K562 (cell line): ENCODE measurements at regions not wholly inside any gene's neighbourhood (a gene's known extent, or its start where the extent isn't known, plus 50 kb on each side); places are given as distances from the start of the nearest gene placed in this dataset.

Source experiments
- ATAC-seq: fragments of 200-7000 bp; cut with Tn5 transposase; 3 replicates; pipeline ENCODE4 v1.9.1; 2020; ENCODE audit warnings: moderate library complexity
- BruUV-seq: library from RNA; stranded (reverse); fragments of 400-500 nt; replicated peaks from 2 replicates; lab custom pipeline; 2021; lab: Mats Ljungman, UMichigan
- CTCF ChIA-PET: fragments of 300-600 bp; formaldehyde crosslinking; extraction: SDS; loops from one replicate; lab custom pipeline; 2021; ENCODE audit warnings: low intra/inter-chr PET ratio; lab: Yijun Ruan, JAX
- POLR2A ChIA-PET: fragments of 300-600, 350-650 bp; sonication (Branson Sonifier 250); formaldehyde crosslinking; extraction: SDS; loops from one replicate; lab custom pipeline; 2021; ENCODE audit warnings: antibody characterized with exemption, inconsistent platforms; lab: Yijun Ruan, JAX
- DNase-seq, 4 experiments: peaks; one replicate each; pipeline versions ENCODE4 v3.0.0 to v3.0.0-alpha.2; 2011 to 2018; ENCODE audit warnings: low spot score in 3 of 4, mixed read lengths in 3 of 4; ENCODE audit errors: extremely low read depth in 1 of 4
- FAIRE-seq: peaks from 2 replicates; lab custom pipeline; 2011; peaks lifted over from hg19 to GRCh38; lab: Jason Lieb, UNC
- H2AFZ ChIP-seq: 2 replicates; pipeline ENCODE4 v1.6.0; 2011; ENCODE audit warnings: low read depth, low read length, control low read depth, inconsistent platforms
- H3K27ac ChIP-seq: fragments of 200-600 bp; 3 replicates; pipeline ENCODE4 v1.8.0; 2011; ENCODE audit warnings: low read depth, mild to moderate bottlenecking, control low read depth, inconsistent platforms, low read length, moderate library complexity, mixed read lengths; ENCODE audit errors: extremely low read depth
- H3K27me3 ChIP-seq, 2 experiments: fragments of 300-600 bp in 1 of 2; 2 replicates in 1 of 2; 3 replicates in 1 of 2; pipeline versions ENCODE4 v1.6.0 to v1.8.0; 2011; ENCODE audit warnings: inconsistent platforms in 2 of 2, low read length in 2 of 2, mild to moderate bottlenecking in 1 of 2, mixed read lengths in 1 of 2, moderate library complexity in 1 of 2; ENCODE audit not compliant: control insufficient read depth in 2 of 2, insufficient read depth in 2 of 2
- H3K36me3 ChIP-seq: fragments of 300-600 bp; 3 replicates; pipeline ENCODE4 v1.8.0; 2011; ENCODE audit warnings: mild to moderate bottlenecking, low read length, inconsistent platforms; ENCODE audit not compliant: control insufficient read depth, insufficient read depth
- H3K4me1 ChIP-seq, 2 experiments: fragments of 200-600 bp in 1 of 2; replicated peaks in 1 of 2; 2 replicates in 1 of 2; 3 replicates in 1 of 2; pipeline versions ENCODE4 v1.5.1 to v1.8.0; 2011; ENCODE audit warnings: inconsistent platforms in 2 of 2, low read length in 2 of 2, mild to moderate bottlenecking in 1 of 2, mixed read lengths in 1 of 2, moderate library complexity in 1 of 2; ENCODE audit not compliant: control insufficient read depth in 2 of 2, insufficient read depth in 2 of 2
- H3K4me2 ChIP-seq: 2 replicates; pipeline ENCODE4 v1.6.1; 2011; ENCODE audit warnings: low read length, control low read depth, inconsistent platforms, mixed read lengths; ENCODE audit not compliant: insufficient read depth
- H3K4me3 ChIP-seq: fragments of 200-600 bp; sonication (generic), shearing (Covaris generic); 2 replicates; pipeline ENCODE4 v1.5.1; 2016; ENCODE audit warnings: control low read depth, inconsistent platforms
- H3K79me2 ChIP-seq: fragments of 200-600 bp; 3 replicates; pipeline ENCODE4 v1.8.0; 2011; ENCODE audit warnings: low read length, inconsistent platforms; ENCODE audit not compliant: control insufficient read depth, insufficient read depth
- H3K9ac ChIP-seq, 2 experiments: 2 replicates each; pipeline versions ENCODE4 v1.6.0 to v1.6.1; 2011; ENCODE audit warnings: low read depth in 2 of 2, low read length in 2 of 2, control low read depth in 1 of 2, inconsistent platforms in 1 of 2, mild to moderate bottlenecking in 1 of 2, mixed read lengths in 1 of 2; ENCODE audit not compliant: insufficient read depth in 1 of 2
- H3K9me1 ChIP-seq: one replicate; pipeline ENCODE4 v1.6.0; 2011; ENCODE audit warnings: inconsistent platforms, mild to moderate bottlenecking, low read length, moderate library complexity; ENCODE audit not compliant: control insufficient read depth, insufficient read depth
- H3K9me3 ChIP-seq: replicated peaks from 2 replicates; pipeline ENCODE4 v1.5.1; 2011; ENCODE audit warnings: low read depth, low read length, inconsistent platforms; ENCODE audit not compliant: control insufficient read depth, insufficient read depth
- H4K20me1 ChIP-seq: replicated peaks from 2 replicates; pipeline ENCODE4 v1.6.1; 2011; ENCODE audit warnings: low read length, inconsistent platforms, mixed read lengths; ENCODE audit not compliant: control insufficient read depth, insufficient read depth
- BMI1 ChIP-seq: fragments of 150-350 bp; IDR thresholded peaks from 2 replicates; pipeline ENCODE4 v1.6.1; 2014; ENCODE audit warnings: low read length
- CHD2 ChIP-seq: IDR thresholded peaks from 2 replicates; pipeline ENCODE4 v1.6.1; 2011; ENCODE audit warnings: low read depth, low read length
- EP400 ChIP-seq: fragments of 450-650 bp; IDR thresholded peaks from 2 replicates; pipeline ENCODE4 v1.6.1; 2017; ENCODE audit warnings: antibody characterized with exemption, mild to moderate bottlenecking, moderate library complexity
- HDAC8 ChIP-seq: fragments of 450-650 bp; IDR thresholded peaks from 2 replicates; pipeline ENCODE4 v1.6.1; 2016; ENCODE audit warnings: mild to moderate bottlenecking, missing genetic modification characterization, moderate library complexity, missing compliant biosample characterization
- HNRNPUL1 ChIP-seq: fragments of 200-400 bp; formaldehyde crosslinking; IDR thresholded peaks from 2 replicates; pipeline ENCODE4 v1.6.1; 2017; ENCODE audit warnings: low read length
- ILF3 ChIP-seq: fragments of 450-650 bp; IDR thresholded peaks from 2 replicates; pipeline ENCODE4 v1.6.1; 2018; ENCODE audit warnings: antibody characterized with exemption, mild to moderate bottlenecking, moderate library complexity, borderline replicate concordance
- LEF1 ChIP-seq: fragments of 450-650 bp; IDR thresholded peaks from 2 replicates; pipeline ENCODE4 v1.6.1; 2016; ENCODE audit warnings: mild to moderate bottlenecking
- MBD2 ChIP-seq: sonication (generic); IDR thresholded peaks from 2 replicates; pipeline ENCODE4 v1.6.1; 2016; ENCODE audit warnings: low read depth, borderline replicate concordance
- MTA3 ChIP-seq: fragments of 450-650 bp; formaldehyde crosslinking; IDR thresholded peaks from 2 replicates; pipeline ENCODE4 v1.6.1; 2017; ENCODE audit warnings: mild to moderate bottlenecking, borderline replicate concordance
- NONO ChIP-seq, 2 experiments: fragments of 200-400 bp in 1 of 2; fragments of 450-650 bp in 1 of 2; formaldehyde crosslinking in 1 of 2; IDR thresholded peaks; 2 replicates each; pipeline ENCODE4 v1.6.1; 2017; ENCODE audit warnings: low read depth in 2 of 2, mild to moderate bottlenecking in 2 of 2, moderate library complexity in 2 of 2, low read length in 1 of 2
- PHB2 ChIP-seq: fragments of 450-650 bp; IDR thresholded peaks from 2 replicates; pipeline ENCODE4 v1.6.1; 2017; ENCODE audit warnings: low read depth
- RFX1 ChIP-seq: fragments of 450-650 bp; IDR thresholded peaks from 2 replicates; pipeline ENCODE4 v1.6.1; 2016; ENCODE audit warnings: mild to moderate bottlenecking, moderate library complexity
- TCF7 ChIP-seq: sonication (generic); IDR thresholded peaks from 2 replicates; pipeline ENCODE4 v1.6.1; 2016; ENCODE audit warnings: antibody characterized with exemption, borderline replicate concordance
- ZNF121 ChIP-seq: sonication (generic); formaldehyde crosslinking; conservative IDR thresholded peaks from 2 replicates; pipeline ENCODE4 v1.8.0; 2022; ENCODE audit warnings: missing genetic modification reagents
- ZNF717 ChIP-seq: fragments of 250-450 bp; sonication (Bioruptor Pico); IDR thresholded peaks from 2 replicates; pipeline ENCODE4 v1.5.0; 2021
- WGBS: fragments of 100-300 bp; shearing (Covaris generic); methylation state at CpG from one replicate; pipeline ENCODE4 v1.1.6; 2016; ENCODE audit warnings: low coverage, mixed read lengths; ENCODE audit not compliant: insufficient coverage; ENCODE audit errors: missing lambda C conversion rate; 5-methylcytosine and 5-hydroxymethylcytosine counted together
- in situ Hi-C: fragments of 300-500 bp; cut with MboI; formaldehyde crosslinking; loops from 4 replicates; pipeline ENCODE4 v1.15.0; 2018; ENCODE audit warnings: inconsistent platforms, mixed read lengths
- intact Hi-C: fragments of 100-400 bp; cut with micrococcal nuclease; formaldehyde crosslinking; loops from 2 replicates; pipeline ENCODE4 v1.14.2; 2022
- TF ChIP-seq, protein P1 (sequence below): fragments of 250-450 bp; sonication (Bioruptor Pico); IDR thresholded peaks from 2 replicates; pipeline ENCODE4 v1.4.0; 2020

DNA sequence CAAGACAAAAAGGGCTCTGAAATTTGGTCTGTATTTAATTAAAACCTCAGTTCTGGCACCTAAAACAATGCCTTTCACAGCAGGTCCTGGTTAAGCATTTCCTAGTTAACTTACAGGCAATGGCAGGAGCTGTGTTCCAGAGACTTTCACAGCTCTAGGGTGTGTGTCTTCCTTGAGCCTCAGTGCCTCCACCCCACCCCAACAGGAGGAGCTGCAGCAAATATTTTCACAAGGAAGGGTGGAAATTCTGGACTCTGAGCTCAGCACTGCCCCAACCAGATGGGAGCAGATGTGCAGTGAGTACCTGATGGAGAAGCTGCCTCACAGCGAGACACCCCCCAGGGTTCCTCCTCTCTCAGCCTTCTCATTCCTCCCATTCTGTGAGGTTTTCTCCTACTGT, 106.3 kb upstream of the SPATA12 start:
- Histone ChIP-seq H3K9me1 (no peaks in the 10 kb centered on the region), H3K4me1 (no peaks in the 10 kb centered on the region), H4K20me1 (no peaks in the 10 kb centered on the region), H3K9me3 (no peaks in the 10 kb centered on the region), H3K27ac (no peak overlapping the region), H3K9ac (no peak overlapping the region), H3K4me3 (no peak overlapping the region), H3K36me3 (no peaks in the 10 kb centered on the region), H3K4me2 (no peak overlapping the region), H2AFZ (no peak overlapping the region), H3K79me2 (no peaks in the 10 kb centered on the region), H3K27me3 (no peaks in the 10 kb centered on the region)
- POLR2A ChIA-PET = interaction anchor here (0.7 to 1.6 kb wide), 3 partner anchors 11 to 138 kb away, joined by 3 read pairs; no protein-coding TSS in a partner anchor
- ATAC-seq (no peak), FAIRE-seq (no peak), DNase-seq (no peak)
- BruUV-seq = no TSS peak
- intact Hi-C loops = no loop called here
- no peak for TF ChIP-seq ZNF717 (CRISPR knock-in tag)
- TF ChIP-seq MBD2 = no peak
- no peak for TF ChIP-seq ILF3
- no peak for TF ChIP-seq ZNF121 (CRISPR knock-in tag)
- no peak for TF ChIP-seq HDAC8 (tag)
- no peak for TF ChIP-seq CHD2
- TF ChIP-seq LEF1 = no peak
- no peak for TF ChIP-seq HNRNPUL1
- no peak for TF ChIP-seq PHB2
- TF ChIP-seq NONO (IDR thresholded peaks at IDR 0.05; ENCODE audit: low read depth in 2 of 2, low read length in 1 of 2) = no peak
- TF ChIP-seq RFX1 = no peak
- TF ChIP-seq, protein P1, sequence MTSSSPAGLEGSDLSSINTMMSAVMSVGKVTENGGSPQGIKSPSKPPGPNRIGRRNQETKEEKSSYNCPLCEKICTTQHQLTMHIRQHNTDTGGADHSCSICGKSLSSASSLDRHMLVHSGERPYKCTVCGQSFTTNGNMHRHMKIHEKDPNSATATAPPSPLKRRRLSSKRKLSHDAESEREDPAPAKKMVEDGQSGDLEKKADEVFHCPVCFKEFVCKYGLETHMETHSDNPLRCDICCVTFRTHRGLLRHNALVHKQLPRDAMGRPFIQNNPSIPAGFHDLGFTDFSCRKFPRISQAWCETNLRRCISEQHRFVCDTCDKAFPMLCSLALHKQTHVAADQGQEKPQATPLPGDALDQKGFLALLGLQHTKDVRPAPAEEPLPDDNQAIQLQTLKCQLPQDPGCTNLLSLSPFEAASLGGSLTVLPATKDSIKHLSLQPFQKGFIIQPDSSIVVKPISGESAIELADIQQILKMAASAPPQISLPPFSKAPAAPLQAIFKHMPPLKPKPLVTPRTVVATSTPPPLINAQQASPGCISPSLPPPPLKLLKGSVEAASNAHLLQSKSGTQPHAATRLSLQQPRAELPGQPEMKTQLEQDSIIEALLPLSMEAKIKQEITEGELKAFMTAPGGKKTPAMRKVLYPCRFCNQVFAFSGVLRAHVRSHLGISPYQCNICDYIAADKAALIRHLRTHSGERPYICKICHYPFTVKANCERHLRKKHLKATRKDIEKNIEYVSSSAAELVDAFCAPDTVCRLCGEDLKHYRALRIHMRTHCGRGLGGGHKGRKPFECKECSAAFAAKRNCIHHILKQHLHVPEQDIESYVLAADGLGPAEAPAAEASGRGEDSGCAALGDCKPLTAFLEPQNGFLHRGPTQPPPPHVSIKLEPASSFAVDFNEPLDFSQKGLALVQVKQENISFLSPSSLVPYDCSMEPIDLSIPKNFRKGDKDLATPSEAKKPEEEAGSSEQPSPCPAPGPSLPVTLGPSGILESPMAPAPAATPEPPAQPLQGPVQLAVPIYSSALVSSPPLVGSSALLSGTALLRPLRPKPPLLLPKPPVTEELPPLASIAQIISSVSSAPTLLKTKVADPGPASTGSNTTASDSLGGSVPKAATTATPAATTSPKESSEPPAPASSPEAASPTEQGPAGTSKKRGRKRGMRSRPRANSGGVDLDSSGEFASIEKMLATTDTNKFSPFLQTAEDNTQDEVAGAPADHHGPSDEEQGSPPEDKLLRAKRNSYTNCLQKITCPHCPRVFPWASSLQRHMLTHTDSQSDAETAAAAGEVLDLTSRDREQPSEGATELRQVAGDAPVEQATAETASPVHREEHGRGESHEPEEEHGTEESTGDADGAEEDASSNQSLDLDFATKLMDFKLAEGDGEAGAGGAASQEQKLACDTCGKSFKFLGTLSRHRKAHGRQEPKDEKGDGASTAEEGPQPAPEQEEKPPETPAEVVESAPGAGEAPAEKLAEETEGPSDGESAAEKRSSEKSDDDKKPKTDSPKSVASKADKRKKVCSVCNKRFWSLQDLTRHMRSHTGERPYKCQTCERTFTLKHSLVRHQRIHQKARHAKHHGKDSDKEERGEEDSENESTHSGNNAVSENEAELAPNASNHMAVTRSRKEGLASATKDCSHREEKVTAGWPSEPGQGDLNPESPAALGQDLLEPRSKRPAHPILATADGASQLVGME = no peak
- no peak for TF ChIP-seq TCF7
- TF ChIP-seq EP400 = no peak
- TF ChIP-seq BMI1 = no peak
- TF ChIP-seq MTA3 = no peak
- in situ Hi-C loops = no loop called here
- WGBS = 0% methylated on average over 1 of the region's 1 CpG
- CTCF ChIA-PET = no interaction called here
